K562 (cell line): ENCODE measurements at regions not wholly inside any gene's neighbourhood (a gene's known extent, or its start where the extent isn't known, plus 50 kb on each side); places are given as distances from the start of the nearest gene placed in this dataset.

Experiments used
- POLR2AphosphoS5 ChIP-seq: IDR thresholded peaks from 2 replicates; pipeline ENCODE4 v1.6.1; 2011; ENCODE audit warnings: mild to moderate bottlenecking, low read depth, low read length, moderate library complexity; ENCODE audit not compliant: control insufficient read depth, insufficient read depth
- SMC3 ChIP-seq: conservative IDR thresholded peaks from 2 replicates; pipeline ENCODE4 v1.6.1; 2011; ENCODE audit warnings: low read depth, low read length, improper control_type of control experiment; ENCODE audit not compliant: insufficient read depth
- ZNF121 ChIP-seq: sonication (generic); formaldehyde crosslinking; conservative IDR thresholded peaks from 2 replicates; pipeline ENCODE4 v1.8.0; 2022; ENCODE audit warnings: missing genetic modification reagents
- ZNF124 ChIP-seq: sonication (generic); formaldehyde crosslinking; IDR thresholded peaks from 2 replicates; pipeline ENCODE4 v1.8.1; 2022; ENCODE audit warnings: missing genetic modification reagents
- ZNF589 ChIP-seq: fragments of 200-800 bp; sonication (Bioruptor generic); IDR thresholded peaks from 2 replicates; pipeline ENCODE4 v1.6.1; 2016; ENCODE audit warnings: low read depth, missing genetic modification characterization, missing compliant biosample characterization

DNA sequence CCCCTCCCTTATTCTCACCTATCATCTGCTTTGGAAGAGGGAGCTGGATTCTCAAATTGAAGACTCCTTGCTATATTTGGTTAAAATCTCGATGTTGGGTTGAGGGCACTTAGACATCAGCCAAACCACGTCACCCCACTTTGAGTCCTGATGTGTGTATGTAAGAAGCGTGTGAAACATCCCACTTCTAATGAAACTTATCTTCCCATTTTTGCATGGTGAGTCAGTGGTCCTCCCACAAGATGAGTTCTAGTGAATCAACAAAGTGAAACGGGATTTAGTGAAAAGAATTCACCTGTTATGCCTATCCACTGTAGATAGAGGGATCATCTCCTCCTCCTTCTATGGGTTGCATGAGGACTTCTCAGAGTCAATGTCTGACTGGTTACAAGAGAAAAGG, 51.4 kb upstream of the SPRED2 start:
- TF ChIP-seq SMC3: no peak
- TF ChIP-seq ZNF589 (CRISPR knock-in tag): no peak
- TF ChIP-seq ZNF124: no peak
- no peak for TF ChIP-seq POLR2AphosphoS5
- no peak for TF ChIP-seq ZNF121 (CRISPR knock-in tag)
